ENCODE measurements at regions not wholly inside any gene's neighbourhood (a gene's known extent, or its start where the extent isn't known, plus 50 kb on each side); places are given as distances from the start of the nearest gene placed in this dataset.

DNA sequence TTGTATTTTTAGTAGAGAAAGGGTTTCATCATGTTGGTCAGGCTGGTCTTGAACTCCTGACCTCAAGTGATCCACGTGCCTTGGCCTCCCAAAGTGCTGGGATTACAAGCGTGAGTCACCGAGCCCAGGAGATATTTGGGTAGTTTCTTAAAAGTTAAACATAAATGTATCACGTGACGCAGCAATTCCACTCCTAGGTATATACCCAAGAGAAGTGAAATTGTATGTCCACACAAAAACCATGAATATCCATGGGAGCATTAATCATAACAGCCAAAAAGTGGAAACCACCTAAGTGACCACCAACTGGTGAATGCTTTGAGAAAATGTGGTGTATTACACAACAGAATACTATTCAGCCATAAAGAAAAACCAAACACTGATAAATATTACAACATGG lies 164.8 kb downstream of the MRPL14 start:
- TF ChIP-seq, protein P1, sequence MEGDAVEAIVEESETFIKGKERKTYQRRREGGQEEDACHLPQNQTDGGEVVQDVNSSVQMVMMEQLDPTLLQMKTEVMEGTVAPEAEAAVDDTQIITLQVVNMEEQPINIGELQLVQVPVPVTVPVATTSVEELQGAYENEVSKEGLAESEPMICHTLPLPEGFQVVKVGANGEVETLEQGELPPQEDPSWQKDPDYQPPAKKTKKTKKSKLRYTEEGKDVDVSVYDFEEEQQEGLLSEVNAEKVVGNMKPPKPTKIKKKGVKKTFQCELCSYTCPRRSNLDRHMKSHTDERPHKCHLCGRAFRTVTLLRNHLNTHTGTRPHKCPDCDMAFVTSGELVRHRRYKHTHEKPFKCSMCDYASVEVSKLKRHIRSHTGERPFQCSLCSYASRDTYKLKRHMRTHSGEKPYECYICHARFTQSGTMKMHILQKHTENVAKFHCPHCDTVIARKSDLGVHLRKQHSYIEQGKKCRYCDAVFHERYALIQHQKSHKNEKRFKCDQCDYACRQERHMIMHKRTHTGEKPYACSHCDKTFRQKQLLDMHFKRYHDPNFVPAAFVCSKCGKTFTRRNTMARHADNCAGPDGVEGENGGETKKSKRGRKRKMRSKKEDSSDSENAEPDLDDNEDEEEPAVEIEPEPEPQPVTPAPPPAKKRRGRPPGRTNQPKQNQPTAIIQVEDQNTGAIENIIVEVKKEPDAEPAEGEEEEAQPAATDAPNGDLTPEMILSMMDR (conservative IDR thresholded peaks at IDR 0.05) = no peak
- Histone ChIP-seq H3K27me3 (ENCODE audit: insufficient read depth, low read length) (no peaks in the 10 kb centered on the region), H2AK5ac (ENCODE audit: insufficient read length, low read length) (no peak overlapping the region), H3K23ac (ENCODE audit: insufficient read length, low read depth, low read length) (no peak overlapping the region), H4K8ac (replicated peaks; ENCODE audit: insufficient read length, low read depth, low read length) (no peak overlapping the region), H3K4me2 (ENCODE audit: insufficient read depth, insufficient read length, low read length) (no peak overlapping the region), H3K9me3 (ENCODE audit: control insufficient read depth, low read depth, low read length) (no peaks in the 10 kb centered on the region), H3K56ac (ENCODE audit: insufficient read length, low read depth, low read length) (no peak overlapping the region), H3K4me1 (ENCODE audit: insufficient read depth, low read length) (peaks cover 2% of the 10 kb centered on the region; the same call in 1 of the 2 replicates), H4K20me1 (ENCODE audit: control insufficient read depth, insufficient read depth, insufficient read length) (no peaks in the 10 kb centered on the region), H2BK12ac (ENCODE audit: insufficient read length, low read depth, low read length) (no peak overlapping the region), H3K79me1 (ENCODE audit: insufficient read depth, low read depth, low read length, poor library complexity, severe bottlenecking) (no peaks in the 10 kb centered on the region), H3K14ac (ENCODE audit: insufficient read depth, low read length) (no peak overlapping the region), H2BK120ac (ENCODE audit: low read depth, low read length, poor library complexity, severe bottlenecking) (no peak overlapping the region), H2BK15ac (ENCODE audit: low read depth, low read length) (no peak overlapping the region), H3K9ac (ENCODE audit: extremely low read depth, insufficient read length, low read length) (no peak overlapping the region), H2AFZ (ENCODE audit: low read length) (no peak overlapping the region), H3K18ac (ENCODE audit: insufficient read length, low read depth, low read length) (no peak overlapping the region), H3K23me2 (ENCODE audit: insufficient read length, low read depth, low read length, poor library complexity, severe bottlenecking) (no peaks in the 10 kb centered on the region), H3K4ac (ENCODE audit: low read depth, low read length) (no peak overlapping the region), H4K5ac (ENCODE audit: insufficient read length, low read depth, low read length) (no peak overlapping the region), H2BK5ac (ENCODE audit: insufficient read length, low read length) (no peak overlapping the region), H3T11ph (ENCODE audit: low read length) (no peak overlapping the region), H3K27ac (ENCODE audit: insufficient read length, low read depth, low read length) (no peak overlapping the region), H2BK20ac (ENCODE audit: low read depth, low read length, poor library complexity, severe bottlenecking) (no peak overlapping the region), H3K79me2 (ENCODE audit: insufficient read depth, low read length) (no peaks in the 10 kb centered on the region), H4K91ac (ENCODE audit: insufficient read length, low read depth, low read length) (no peak overlapping the region)
- WGBS (ENCODE audit: extremely low coverage, insufficient read length, low lambda C conversion rate) = no CpG with 5 or more reads among the region's 5 CpGs
- Mint-ChIP-seq H3K27ac (no peak overlapping the region), H3K27me3 (ENCODE audit: low read depth) (peaks cover 2% of the 10 kb centered on the region; the same call in 1 of the 2 replicates), H3K4me1 (peaks cover 17 to 21% of the 10 kb centered on the region in 2 experiments), H3K4me3 (no peak overlapping the region), H3K9me3 (no peaks in the 10 kb centered on the region; a peak in 2 of 5 replicates), H3K36me3 (ENCODE audit: insufficient read depth in 1 of 3, low read depth in 3 of 3) (no peaks in the 10 kb centered on the region)
- DNase-seq = no peak
